Neural progenitor cell (in vitro differentiated cells): ENCODE measurements at regions not wholly inside any gene's neighbourhood (a gene's known extent, or its start where the extent isn't known, plus 50 kb on each side); places are given as distances from the start of the nearest gene placed in this dataset.

Experiments
- DNase-seq: peaks from one replicate; pipeline ENCODE4 v3.0.0-alpha.2; 2016; ENCODE audit warnings: low spot score
- H2AFZ ChIP-seq: fragments of 200-600 bp; sonication (generic); replicated peaks from 2 replicates; pipeline ENCODE4 v1.6.1; 2016; ENCODE audit warnings: antibody characterized with exemption
- H3F3A ChIP-seq: fragments of 200-600 bp; sonication (generic); 2 replicates; pipeline ENCODE4 v1.6.1; 2016; ENCODE audit warnings: antibody characterized with exemption, low read depth
- H3K27ac ChIP-seq: fragments of 200-600 bp; sonication (generic); 2 replicates; pipeline ENCODE4 v1.5.1; 2016; ENCODE audit warnings: mild to moderate bottlenecking
- H3K27me3 ChIP-seq: fragments of 200-600 bp; sonication (generic); 2 replicates; pipeline ENCODE4 v1.6.1; 2016; ENCODE audit warnings: mild to moderate bottlenecking, moderate library complexity
- H3K36me3 ChIP-seq: fragments of 200-600 bp; sonication (generic); 2 replicates; pipeline ENCODE4 v1.5.1; 2016
- H3K4me1 ChIP-seq: fragments of 200-600 bp; sonication (generic); 2 replicates; pipeline ENCODE4 v1.6.1; 2016; ENCODE audit warnings: mixed run types
- H3K4me2 ChIP-seq: fragments of 200-600 bp; sonication (generic); 2 replicates; pipeline ENCODE4 v1.6.1; 2016
- H3K4me3 ChIP-seq: fragments of 200-600 bp; sonication (generic); 2 replicates; pipeline ENCODE4 v1.5.1; 2016
- H3K79me2 ChIP-seq: fragments of 200-600 bp; sonication (generic); 2 replicates; pipeline ENCODE4 v1.6.1; 2016; ENCODE audit warnings: low read depth
- H3K9ac ChIP-seq: fragments of 200-600 bp; sonication (generic); 2 replicates; pipeline ENCODE4 v1.6.1; 2016
- H3K9me3 ChIP-seq: fragments of 200-600 bp; sonication (generic); 2 replicates; pipeline ENCODE4 v1.5.1; 2016; ENCODE audit warnings: low read depth
- H4K20me1 ChIP-seq: fragments of 200-600 bp; sonication (generic); 2 replicates; pipeline ENCODE4 v1.6.1; 2016; ENCODE audit warnings: low read depth
- H3K27ac Mint-ChIP-seq: 3 replicates; pipeline ENCODE4 v1.8.0; 2021; ENCODE audit warnings: mixed read lengths
- H3K27me3 Mint-ChIP-seq: 2 replicates; pipeline ENCODE4 v1.8.0; 2022; ENCODE audit warnings: low read depth, mild to moderate bottlenecking, inconsistent platforms, moderate library complexity, mixed read lengths; ENCODE audit not compliant: insufficient read depth
- H3K36me3 Mint-ChIP-seq: 3 replicates; pipeline ENCODE4 v1.8.0; 2021; ENCODE audit warnings: mixed read lengths
- H3K4me1 Mint-ChIP-seq: 3 replicates; pipeline ENCODE4 v1.8.0; 2021; ENCODE audit warnings: mixed read lengths
- H3K4me3 Mint-ChIP-seq: 3 replicates; pipeline ENCODE4 v1.8.0; 2021; ENCODE audit warnings: mild to moderate bottlenecking, moderate library complexity, mixed read lengths
- H3K9me3 Mint-ChIP-seq: 3 replicates; pipeline ENCODE4 v1.8.0; 2020; ENCODE audit warnings: mixed read lengths
- EZH2 ChIP-seq: fragments of 200-600 bp; sonication (generic); IDR thresholded peaks from 2 replicates; pipeline ENCODE4 v1.6.1; 2017; ENCODE audit warnings: antibody characterized with exemption, mild to moderate bottlenecking, moderate library complexity
- EZH2phosphoT487 ChIP-seq: fragments of 200-600 bp; sonication (generic); IDR thresholded peaks from 2 replicates; pipeline ENCODE4 v1.6.1; 2017; ENCODE audit warnings: antibody characterized with exemption
- TF ChIP-seq, protein P1 (sequence below): fragments of 200-600 bp; sonication (generic); IDR thresholded peaks from 2 replicates; pipeline ENCODE4 v1.5.1; 2017; ENCODE audit warnings: antibody characterized with exemption, mild to moderate bottlenecking

DNA sequence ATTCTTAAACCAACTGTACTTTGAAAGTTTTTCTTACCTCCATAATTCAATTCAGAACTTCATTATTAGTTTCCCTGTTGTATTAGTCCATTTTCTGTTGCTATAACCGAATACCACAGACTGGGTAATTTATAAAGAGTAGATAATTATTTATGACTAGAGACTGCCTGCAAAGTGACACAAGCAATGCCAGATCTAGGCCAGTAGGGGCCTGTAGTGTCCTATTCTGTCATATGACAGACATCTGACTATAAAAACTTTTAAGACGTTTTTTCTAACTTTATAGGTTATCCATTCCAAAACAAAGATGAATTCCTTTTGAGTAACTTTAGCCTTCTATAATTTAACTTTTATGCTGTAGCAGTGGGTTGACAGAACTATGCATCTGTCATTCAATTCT lies 2783.8 kb downstream of the PCDH9 start:
- no peak overlapping the region for H3K27ac Mint-ChIP-seq
- no peaks in the 10 kb centered on the region for H3K27me3 ChIP-seq
- no peaks in the 10 kb centered on the region for H3K4me1 ChIP-seq
- H3F3A ChIP-seq, result no peaks in the 10 kb centered on the region
- peak overlapping the region; percentile 22 for H2AFZ ChIP-seq
- no peaks in the 10 kb centered on the region for H3K9me3 ChIP-seq
- no peaks in the 10 kb centered on the region for H3K79me2 ChIP-seq
- H3K4me3 ChIP-seq, result no peak overlapping the region
- no peak overlapping the region for H3K4me2 ChIP-seq
- no peaks in the 10 kb centered on the region for H3K36me3 Mint-ChIP-seq
- no peak overlapping the region for H3K9ac ChIP-seq
- H3K36me3 ChIP-seq, result no peaks in the 10 kb centered on the region
- no peaks in the 10 kb centered on the region for H3K4me1 Mint-ChIP-seq
- no peak for DNase-seq
- no peak overlapping the region for H3K4me3 Mint-ChIP-seq
- H4K20me1 ChIP-seq, result no peaks in the 10 kb centered on the region
- no peak overlapping the region for H3K27ac ChIP-seq
- no peaks in the 10 kb centered on the region for H3K27me3 Mint-ChIP-seq
- TF ChIP-seq EZH2phosphoT487 (no peak), EZH2 (no peak)
- TF ChIP-seq, protein P1, sequence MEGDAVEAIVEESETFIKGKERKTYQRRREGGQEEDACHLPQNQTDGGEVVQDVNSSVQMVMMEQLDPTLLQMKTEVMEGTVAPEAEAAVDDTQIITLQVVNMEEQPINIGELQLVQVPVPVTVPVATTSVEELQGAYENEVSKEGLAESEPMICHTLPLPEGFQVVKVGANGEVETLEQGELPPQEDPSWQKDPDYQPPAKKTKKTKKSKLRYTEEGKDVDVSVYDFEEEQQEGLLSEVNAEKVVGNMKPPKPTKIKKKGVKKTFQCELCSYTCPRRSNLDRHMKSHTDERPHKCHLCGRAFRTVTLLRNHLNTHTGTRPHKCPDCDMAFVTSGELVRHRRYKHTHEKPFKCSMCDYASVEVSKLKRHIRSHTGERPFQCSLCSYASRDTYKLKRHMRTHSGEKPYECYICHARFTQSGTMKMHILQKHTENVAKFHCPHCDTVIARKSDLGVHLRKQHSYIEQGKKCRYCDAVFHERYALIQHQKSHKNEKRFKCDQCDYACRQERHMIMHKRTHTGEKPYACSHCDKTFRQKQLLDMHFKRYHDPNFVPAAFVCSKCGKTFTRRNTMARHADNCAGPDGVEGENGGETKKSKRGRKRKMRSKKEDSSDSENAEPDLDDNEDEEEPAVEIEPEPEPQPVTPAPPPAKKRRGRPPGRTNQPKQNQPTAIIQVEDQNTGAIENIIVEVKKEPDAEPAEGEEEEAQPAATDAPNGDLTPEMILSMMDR, result peak; percentile 56
- H3K9me3 Mint-ChIP-seq, result no peaks in the 10 kb centered on the region

- Histone ChIP-seq H4K20me1 (no peaks in the 10 kb centered on the region), H3K4me2 (no peak overlapping the region), H3K4me3 (no peak overlapping the region), H3K27ac (no peak overlapping the region), H3K4me1 (no peaks in the 10 kb centered on the region), H3K9ac (no peak overlapping the region), H3K36me3 (no peaks in the 10 kb centered on the region), H3K79me2 (no peaks in the 10 kb centered on the region), H2AFZ (no peak overlapping the region), H3K9me3 (no peaks in the 10 kb centered on the region), H3F3A (no peaks in the 10 kb centered on the region), H3K27me3 (no peaks in the 10 kb centered on the region)
- Mint-ChIP-seq H3K4me3 (no peak overlapping the region), H3K27me3 (no peaks in the 10 kb centered on the region), H3K36me3 (no peaks in the 10 kb centered on the region), H3K9me3 (no peaks in the 10 kb centered on the region), H3K4me1 (peaks cover 7% of the 10 kb centered on the region), H3K27ac (no peak overlapping the region)
- DNase-seq, result no peak
- TF ChIP-seq, protein P1, result no peak
- TF ChIP-seq EZH2phosphoT487 (no peak), EZH2 (no peak)
These were observed 2788.4 kb downstream of the PCDH9 start for GRCh38 chr13:64441740-64442139.

GRCh38 chr13:64438084-64438483 lies 2792.1 kb downstream of the PCDH9 start:
- no peak overlapping the region for H3K9ac ChIP-seq
- no peaks in the 10 kb centered on the region for H3K9me3 ChIP-seq
- Mint-ChIP-seq H3K9me3 (peaks cover 2% of the 10 kb centered on the region), H3K27me3 (no peaks in the 10 kb centered on the region), H3K4me1 (peaks cover 7% of the 10 kb centered on the region), H3K4me3 (no peak overlapping the region), H3K27ac (no peak overlapping the region), H3K36me3 (no peaks in the 10 kb centered on the region)
- H3K79me2 ChIP-seq, result no peaks in the 10 kb centered on the region
- H4K20me1 ChIP-seq, result no peaks in the 10 kb centered on the region
- H3K36me3 ChIP-seq, result no peaks in the 10 kb centered on the region
- no peak for DNase-seq
- H3K4me1 ChIP-seq, result no peaks in the 10 kb centered on the region
- no peaks in the 10 kb centered on the region for H3K27me3 ChIP-seq
- no peak overlapping the region for H3K4me3 ChIP-seq
- no peak overlapping the region for H2AFZ ChIP-seq
- H3K4me2 ChIP-seq, result no peak overlapping the region
- H3K27ac ChIP-seq, result no peak overlapping the region
- no peaks in the 10 kb centered on the region for H3F3A ChIP-seq
- no peak for TF ChIP-seq EZH2phosphoT487
- TF ChIP-seq EZH2, result no peak
- TF ChIP-seq, protein P1, result no peak
